OCI-LY7 (cell line): ENCODE measurements at regions not wholly inside any gene's neighbourhood (a gene's known extent, or its start where the extent isn't known, plus 50 kb on each side); places are given as distances from the start of the nearest gene placed in this dataset.

Experiments
- BruUV-seq: library from RNA; stranded (reverse); fragments of 400-500 nt; replicated peaks from 2 replicates; lab custom pipeline; 2021; lab: Mats Ljungman, UMichigan
- CTCF ChIA-PET: fragments of 300-600 bp; sonication (Branson Sonifier 250); formaldehyde crosslinking; loops from one replicate; lab custom pipeline; 2022; ENCODE audit warnings: antibody characterized with exemption; ENCODE audit not compliant: unreplicated experiment; lab: Charles Lee
- POLR2A ChIA-PET: fragments of 300-600 bp; sonication (Branson Sonifier 250); formaldehyde crosslinking; loops from one replicate; lab custom pipeline; 2022; ENCODE audit warnings: antibody characterized with exemption; lab: Charles Lee
- DNase-seq: peaks from one replicate; pipeline ENCODE4 v3.0.0-alpha.2; 2015; ENCODE audit warnings: low spot score
- H2AFZ ChIP-seq: fragments of 200-600 bp; sonication (generic), shearing (Covaris generic); 2 replicates; pipeline ENCODE4 v1.6.1; 2014; ENCODE audit warnings: mild to moderate bottlenecking, antibody characterized with exemption, low read length, moderate library complexity
- H3K27ac ChIP-seq: fragments of 200-600 bp; sonication (generic); 2 replicates; pipeline ENCODE4 v1.5.1; 2014; ENCODE audit warnings: mixed run types, low read depth, mild to moderate bottlenecking, moderate library complexity, low read length, inconsistent platforms; ENCODE audit not compliant: poor library complexity, severe bottlenecking
- H3K36me3 ChIP-seq: fragments of 200-600 bp; sonication (generic); 2 replicates; pipeline ENCODE4 v1.6.1; 2014; ENCODE audit warnings: mild to moderate bottlenecking, antibody characterized with exemption, low read length, moderate library complexity, mixed read lengths; ENCODE audit not compliant: insufficient read depth
- H3K4me1 ChIP-seq: fragments of 200-600 bp; sonication (generic); 2 replicates; pipeline ENCODE4 v1.5.1; 2014; ENCODE audit warnings: mild to moderate bottlenecking, low read length; ENCODE audit not compliant: insufficient read depth, poor library complexity, severe bottlenecking
- H3K4me2 ChIP-seq: fragments of 200-600 bp; sonication (generic); 2 replicates; pipeline ENCODE4 v1.6.1; 2014; ENCODE audit warnings: mild to moderate bottlenecking, low read length
- H3K4me3 ChIP-seq: fragments of 200-600 bp; sonication (generic); 2 replicates; pipeline ENCODE4 v1.5.1; 2014; ENCODE audit warnings: mild to moderate bottlenecking, low read depth, low read length; ENCODE audit not compliant: poor library complexity, severe bottlenecking
- H3K79me2 ChIP-seq: fragments of 200-600 bp; sonication (generic); 2 replicates; pipeline ENCODE4 v1.6.1; 2016; ENCODE audit warnings: low read depth, mild to moderate bottlenecking, low read length, moderate library complexity, mixed read lengths; ENCODE audit not compliant: insufficient read depth
- H3K9me2 ChIP-seq: fragments of 200-600 bp; sonication (generic); 2 replicates; pipeline ENCODE4 v1.6.1; 2016; ENCODE audit warnings: mild to moderate bottlenecking, low read length, mixed read lengths; ENCODE audit not compliant: insufficient read depth
- H3K9me3 ChIP-seq: fragments of 200-600 bp; sonication (generic); 2 replicates; pipeline ENCODE4 v1.6.1; 2014; ENCODE audit warnings: mild to moderate bottlenecking, mixed run types, low read length, mixed read lengths
- H4K20me1 ChIP-seq: fragments of 200-600 bp; sonication (generic); 2 replicates; pipeline ENCODE4 v1.6.1; 2014; ENCODE audit warnings: mild to moderate bottlenecking, antibody characterized with exemption, low read length, moderate library complexity, mixed read lengths; ENCODE audit not compliant: insufficient read depth
- CTCF ChIP-seq: fragments of 200-600 bp; sonication (generic); conservative IDR thresholded peaks from 2 replicates; pipeline ENCODE4 v1.5.1; 2014; ENCODE audit warnings: mild to moderate bottlenecking, antibody characterized with exemption, low read length, moderate library complexity, mixed read lengths
- EZH2phosphoT487 ChIP-seq: fragments of 200-600 bp; sonication (generic); IDR thresholded peaks from 2 replicates; pipeline ENCODE4 v1.6.1; 2018; ENCODE audit warnings: low read depth, borderline replicate concordance, mild to moderate bottlenecking, mixed run types, antibody characterized with exemption, low read length, moderate library complexity, mixed read lengths
- intact Hi-C: fragments of 100-400 bp; cut with micrococcal nuclease; formaldehyde crosslinking; loops from one replicate; pipeline ENCODE4 v1.10.0; 2022; ENCODE audit not compliant: unreplicated experiment

- no peaks in the 10 kb centered on the region for H3K9me2 ChIP-seq
- CTCF ChIA-PET: no interaction called here
- intact Hi-C loops: no loop called here
- H4K20me1 ChIP-seq: no peaks in the 10 kb centered on the region
- H3K36me3 ChIP-seq: no peaks in the 10 kb centered on the region
- H2AFZ ChIP-seq: no peak overlapping the region
- no peak overlapping the region for H3K4me2 ChIP-seq
- no peak overlapping the region for H3K27ac ChIP-seq
- DNase-seq: no peak
- no peaks in the 10 kb centered on the region for H3K79me2 ChIP-seq
- no peak overlapping the region for H3K4me3 ChIP-seq
- no peaks in the 10 kb centered on the region for H3K4me1 ChIP-seq
- POLR2A ChIA-PET: no interaction called here
- TF ChIP-seq CTCF (no peak), EZH2phosphoT487 (no peak)
- no peaks in the 10 kb centered on the region for H3K9me3 ChIP-seq
- no TSS peak for BruUV-seq
Measured at GRCh38 chrX:13440176-13440575, 120.3 kb upstream of the ATXN3L start.

- Histone ChIP-seq H3K36me3 (no peaks in the 10 kb centered on the region), H2AFZ (no peak overlapping the region), H3K4me1 (no peaks in the 10 kb centered on the region), H3K4me3 (no peak overlapping the region), H3K4me2 (no peak overlapping the region), H3K27ac (no peak overlapping the region), H4K20me1 (no peaks in the 10 kb centered on the region), H3K9me2 (no peaks in the 10 kb centered on the region), H3K9me3 (no peaks in the 10 kb centered on the region), H3K79me2 (no peaks in the 10 kb centered on the region)
- TF ChIP-seq CTCF (no peak), EZH2phosphoT487 (no peak)
- no TSS peak for BruUV-seq
- intact Hi-C loops: no loop called here
- CTCF ChIA-PET: no interaction called here
- POLR2A ChIA-PET: no interaction called here
- no peak for DNase-seq
Measured at GRCh38 chrX:13433298-13433605, 113.4 kb upstream of the ATXN3L start.

GRCh38 chrX:13432414-13433297 lies 112.8 kb upstream of the ATXN3L start:
- no peak overlapping the region for H2AFZ ChIP-seq
- H3K4me1 ChIP-seq: no peaks in the 10 kb centered on the region
- H3K9me2 ChIP-seq: no peaks in the 10 kb centered on the region
- no TSS peak for BruUV-seq
- H3K27ac ChIP-seq: no peak overlapping the region
- TF ChIP-seq EZH2phosphoT487 (no peak), CTCF (no peak)
- no peaks in the 10 kb centered on the region for H3K36me3 ChIP-seq
- H3K4me2 ChIP-seq: no peak overlapping the region
- ChIA-PET CTCF (no interaction called here), POLR2A (no interaction called here)
- H4K20me1 ChIP-seq: no peaks in the 10 kb centered on the region
- intact Hi-C loops: no loop called here
- H3K9me3 ChIP-seq: no peaks in the 10 kb centered on the region
- no peak overlapping the region for H3K4me3 ChIP-seq
- H3K79me2 ChIP-seq: no peaks in the 10 kb centered on the region
- no peak for DNase-seq
